GM21737 (cell line): ENCODE measurements at regions not wholly inside any gene's neighbourhood (a gene's known extent, or its start where the extent isn't known, plus 50 kb on each side); places are given as distances from the start of the nearest gene placed in this dataset.
"Not testable (repeated sequence)": the region's sequence is repeated elsewhere in the genome, so short reads cannot be mapped to it uniquely, and the experiment has no call there.

ENCODE experiments used
- ATAC-seq: cut with Tn5 transposase; IDR thresholded peaks from one replicate; pipeline ENCODE4 v1.9.1; 2021; ENCODE audit warnings: mild to moderate bottlenecking, moderate library complexity; ENCODE audit not compliant: unreplicated experiment

- ATAC-seq: no peak
Observed at GRCh38 chr12:102728506-102729242, 188.4 kb downstream of the PAH start.

- no peak for ATAC-seq
Observed at GRCh38 chr12:102726686-102727085, 190.4 kb downstream of the PAH start.

- no peak for ATAC-seq
Observed at GRCh38 chr12:102722147-102722546, 194.9 kb downstream of the PAH start.

- ATAC-seq: no peak
Observed at GRCh38 chr12:102708108-102708507, 208.9 kb downstream of the PAH start.

GRCh38 chr12:102702447-102703114, 214.5 kb downstream of the PAH start:
- no peak for ATAC-seq

- ATAC-seq: no peak
Observed at GRCh38 chr12:102696045-102696444, 215.7 kb upstream of the IGF1 start.

GRCh38 chr12:102694903-102695302, 214.5 kb upstream of the IGF1 start:
- ATAC-seq: no peak

GRCh38 chr12:102691773-102692555, 211.6 kb upstream of the IGF1 start:
- no peak for ATAC-seq

- no peak for ATAC-seq
Observed at GRCh38 chr12:102690253-102690652, 209.9 kb upstream of the IGF1 start.

GRCh38 chr12:102689701-102690100, 209.3 kb upstream of the IGF1 start:
- no peak for ATAC-seq

GRCh38 chr12:102687523-102687922, 207.2 kb upstream of the IGF1 start:
- no peak for ATAC-seq

- ATAC-seq: no peak
Observed at GRCh38 chr12:102685841-102686240, 205.5 kb upstream of the IGF1 start.

GRCh38 chr12:102685172-102685571, 204.8 kb upstream of the IGF1 start:
- ATAC-seq: no peak

- ATAC-seq: no peak
Observed at GRCh38 chr12:102682366-102683289, 202.3 kb upstream of the IGF1 start.

- ATAC-seq: no peak
Observed at GRCh38 chr12:102681747-102682146, 201.4 kb upstream of the IGF1 start.

GRCh38 chr12:102681309-102681708, 200.9 kb upstream of the IGF1 start:
- no peak for ATAC-seq

GRCh38 chr12:102680304-102680703, 199.9 kb upstream of the IGF1 start:
- no peak for ATAC-seq

- no peak for ATAC-seq
Observed at GRCh38 chr12:102676812-102677211, 196.4 kb upstream of the IGF1 start.

GRCh38 chr12:102675672-102676071, 195.3 kb upstream of the IGF1 start:
- ATAC-seq: no peak

GRCh38 chr12:102673606-102674005, 193.2 kb upstream of the IGF1 start:
- ATAC-seq: no peak

- ATAC-seq: not testable (repeated sequence)
Observed at GRCh38 chr12:102672212-102672611, 191.8 kb upstream of the IGF1 start.
